ENCODE measurements at regions not wholly inside any gene's neighbourhood (a gene's known extent, or its start where the extent isn't known, plus 50 kb on each side); places are given as distances from the start of the nearest gene placed in this dataset.

DNA sequence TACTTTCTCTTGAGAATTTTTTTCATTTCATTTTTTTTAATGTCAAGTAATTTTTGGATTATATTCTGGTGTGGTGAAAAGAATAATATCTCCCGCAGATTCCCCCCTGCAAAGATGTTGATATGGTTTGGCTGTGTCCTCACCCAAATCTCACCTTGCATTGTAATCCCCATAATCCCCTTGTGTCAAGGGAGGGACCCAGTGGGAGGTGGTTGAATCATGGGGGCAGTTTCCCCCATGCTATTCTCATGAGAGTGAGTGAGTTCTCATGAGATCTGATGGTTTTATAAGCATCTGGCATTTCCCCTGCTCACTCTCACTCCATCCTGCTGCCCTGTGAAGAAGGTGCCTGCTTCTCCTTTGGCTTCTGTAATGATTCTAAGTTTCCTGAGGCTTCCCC, 58.7 kb upstream of the PMEPA1 start:
- TF ChIP-seq, protein P1, sequence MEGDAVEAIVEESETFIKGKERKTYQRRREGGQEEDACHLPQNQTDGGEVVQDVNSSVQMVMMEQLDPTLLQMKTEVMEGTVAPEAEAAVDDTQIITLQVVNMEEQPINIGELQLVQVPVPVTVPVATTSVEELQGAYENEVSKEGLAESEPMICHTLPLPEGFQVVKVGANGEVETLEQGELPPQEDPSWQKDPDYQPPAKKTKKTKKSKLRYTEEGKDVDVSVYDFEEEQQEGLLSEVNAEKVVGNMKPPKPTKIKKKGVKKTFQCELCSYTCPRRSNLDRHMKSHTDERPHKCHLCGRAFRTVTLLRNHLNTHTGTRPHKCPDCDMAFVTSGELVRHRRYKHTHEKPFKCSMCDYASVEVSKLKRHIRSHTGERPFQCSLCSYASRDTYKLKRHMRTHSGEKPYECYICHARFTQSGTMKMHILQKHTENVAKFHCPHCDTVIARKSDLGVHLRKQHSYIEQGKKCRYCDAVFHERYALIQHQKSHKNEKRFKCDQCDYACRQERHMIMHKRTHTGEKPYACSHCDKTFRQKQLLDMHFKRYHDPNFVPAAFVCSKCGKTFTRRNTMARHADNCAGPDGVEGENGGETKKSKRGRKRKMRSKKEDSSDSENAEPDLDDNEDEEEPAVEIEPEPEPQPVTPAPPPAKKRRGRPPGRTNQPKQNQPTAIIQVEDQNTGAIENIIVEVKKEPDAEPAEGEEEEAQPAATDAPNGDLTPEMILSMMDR (IDR thresholded peaks at IDR 0.05) = no peak
- TF ChIP-seq ZFX (IDR thresholded peaks at IDR 0.05; ENCODE audit: borderline replicate concordance) = no peak
- H3K27ac ChIP-seq = peak overlapping the region; percentile 97

DNA sequence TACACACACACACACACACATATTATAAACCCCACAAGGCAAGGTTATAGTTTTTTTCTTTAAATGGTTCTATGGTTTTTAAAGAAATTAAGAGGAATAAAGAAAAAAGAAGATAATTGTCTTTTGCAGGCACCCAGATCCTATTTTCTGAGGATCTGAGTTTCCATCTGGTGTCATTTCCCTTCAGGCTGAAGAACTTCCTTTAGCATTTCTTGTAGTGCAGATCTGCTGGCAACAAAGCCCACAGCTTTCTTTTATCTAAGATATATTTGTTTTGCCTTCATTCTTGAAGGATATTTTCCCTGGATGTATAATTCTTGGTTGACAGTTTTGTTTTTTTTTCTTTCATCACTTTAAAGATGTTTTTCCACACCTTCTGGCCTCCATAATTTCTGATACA, 57.6 kb upstream of the PMEPA1 start:
- TF ChIP-seq ZFX (IDR thresholded peaks at IDR 0.05; ENCODE audit: borderline replicate concordance) = no peak
- TF ChIP-seq, protein P1 (IDR thresholded peaks at IDR 0.05) = no peak
- H3K27ac ChIP-seq = peak overlapping the region; percentile 97

DNA sequence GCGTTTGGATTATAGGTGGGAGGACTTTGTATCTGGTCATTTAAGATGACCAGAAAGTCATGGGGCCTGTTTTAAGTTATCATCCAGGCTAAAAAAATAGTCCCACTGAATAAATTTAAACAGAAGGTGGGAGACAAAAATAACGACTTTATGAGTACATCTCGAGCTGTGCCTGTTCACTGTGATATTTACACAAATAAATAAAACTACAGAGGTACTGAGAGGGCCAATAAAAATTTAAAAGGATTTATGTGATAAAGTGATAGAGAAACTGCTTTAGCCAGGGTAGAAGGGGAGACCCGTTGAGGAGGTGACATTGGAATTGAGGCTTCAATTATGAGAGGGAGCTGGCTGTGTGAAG, 53.4 kb upstream of the PMEPA1 start:
- no peak for TF ChIP-seq ZFX (IDR thresholded peaks at IDR 0.05; ENCODE audit: borderline replicate concordance)
- TF ChIP-seq, protein P1 (IDR thresholded peaks at IDR 0.05) = no peak
- H3K27ac ChIP-seq = peak overlapping the region; percentile 97

DNA sequence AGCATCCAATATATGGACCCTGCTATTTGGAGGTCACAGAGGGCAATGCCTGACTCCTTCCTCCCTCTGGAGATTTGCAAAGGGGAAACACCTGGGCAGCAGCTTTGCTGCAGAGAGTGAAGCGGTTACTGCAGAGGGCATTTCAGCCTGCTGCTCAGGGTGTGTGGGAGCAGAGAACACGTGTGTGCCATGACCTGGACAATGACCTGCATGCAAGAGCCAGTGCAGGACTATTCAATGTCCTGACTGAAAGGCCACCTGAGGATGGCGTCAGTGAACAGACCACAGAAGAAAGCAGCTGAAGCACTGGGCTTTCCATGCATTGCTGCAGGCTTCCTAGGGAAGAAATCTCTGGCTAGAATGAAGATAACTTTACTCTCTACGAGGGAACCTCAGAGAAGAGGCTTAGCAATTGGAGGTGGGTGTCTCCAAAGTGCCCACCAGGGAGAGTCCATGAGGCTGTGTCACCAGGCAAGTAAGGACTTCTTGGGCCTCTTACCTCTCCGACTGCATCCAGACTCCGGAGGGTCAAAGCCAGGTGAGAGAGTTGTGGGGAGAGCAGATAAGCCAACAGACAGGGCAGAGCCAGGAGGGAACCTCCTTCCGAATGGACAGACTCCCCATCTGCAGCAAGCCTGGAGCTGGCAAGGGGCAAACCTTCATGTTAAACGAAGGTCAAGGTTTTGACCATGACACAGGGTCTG, 52.9 kb upstream of the PMEPA1 start:
- TF ChIP-seq ZFX (IDR thresholded peaks at IDR 0.05; ENCODE audit: borderline replicate concordance) = no peak
- TF ChIP-seq, protein P1 (IDR thresholded peaks at IDR 0.05) = no peak
- H3K27ac ChIP-seq = peak overlapping the region; percentile 97

DNA sequence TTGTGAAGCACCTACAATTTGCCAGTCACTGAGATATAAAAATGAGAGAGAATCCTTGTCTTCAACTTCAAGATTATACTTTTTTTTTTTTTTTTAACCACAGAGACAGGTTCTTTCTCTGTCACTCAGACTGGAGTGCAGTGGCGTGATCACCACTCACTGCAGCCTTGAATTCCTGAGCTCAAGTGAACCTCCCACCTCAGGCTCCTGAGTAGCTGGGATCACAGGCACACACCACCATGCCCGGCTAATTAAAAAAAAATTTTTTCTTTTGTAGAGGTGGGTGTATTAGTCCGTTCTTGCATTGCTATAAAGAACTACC, 51.6 kb upstream of the PMEPA1 start:
- peak overlapping the region; percentile 97 for H3K27ac ChIP-seq
- no peak for TF ChIP-seq ZFX (IDR thresholded peaks at IDR 0.05; ENCODE audit: borderline replicate concordance)
- TF ChIP-seq, protein P1 (IDR thresholded peaks at IDR 0.05) = no peak

DNA sequence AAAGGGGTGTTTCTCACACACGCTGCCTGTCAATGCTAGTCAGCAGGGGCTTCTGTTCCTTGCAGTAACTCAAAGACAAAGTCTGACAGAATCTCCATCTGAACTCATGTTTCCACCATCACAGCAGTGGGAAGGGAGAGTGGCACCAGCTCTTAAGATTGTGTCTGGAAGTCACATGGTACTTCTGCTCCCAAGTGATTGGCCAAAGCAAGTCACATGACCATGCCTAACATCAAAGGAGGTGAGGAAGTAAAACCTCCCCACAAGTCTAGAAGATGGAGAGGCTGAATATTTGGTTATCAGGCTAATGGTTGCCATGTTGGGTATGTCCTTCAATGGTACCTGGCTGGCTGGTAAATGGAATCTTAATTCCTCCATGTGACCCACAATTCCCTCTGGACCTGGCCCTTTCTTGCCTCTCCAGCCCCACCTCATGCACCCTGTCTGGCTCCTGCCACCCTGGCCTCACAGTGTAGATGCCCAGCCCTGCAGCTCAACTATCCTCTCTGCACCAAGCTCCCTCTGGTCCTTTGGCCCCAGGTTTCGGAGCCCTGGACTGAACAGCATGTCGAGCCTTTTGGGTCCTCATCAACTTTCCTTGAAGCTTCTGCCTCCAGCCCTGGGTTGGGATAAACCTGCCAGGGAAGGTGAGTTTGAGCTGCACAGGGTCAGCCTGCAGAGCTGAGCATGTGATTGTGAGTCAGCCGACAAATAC, 51.0 kb upstream of the PMEPA1 start:
- peak overlapping the region; percentile 97 for H3K27ac ChIP-seq
- no peak for TF ChIP-seq ZFX (IDR thresholded peaks at IDR 0.05; ENCODE audit: borderline replicate concordance)
- TF ChIP-seq, protein P1 (IDR thresholded peaks at IDR 0.05) = no peak

DNA sequence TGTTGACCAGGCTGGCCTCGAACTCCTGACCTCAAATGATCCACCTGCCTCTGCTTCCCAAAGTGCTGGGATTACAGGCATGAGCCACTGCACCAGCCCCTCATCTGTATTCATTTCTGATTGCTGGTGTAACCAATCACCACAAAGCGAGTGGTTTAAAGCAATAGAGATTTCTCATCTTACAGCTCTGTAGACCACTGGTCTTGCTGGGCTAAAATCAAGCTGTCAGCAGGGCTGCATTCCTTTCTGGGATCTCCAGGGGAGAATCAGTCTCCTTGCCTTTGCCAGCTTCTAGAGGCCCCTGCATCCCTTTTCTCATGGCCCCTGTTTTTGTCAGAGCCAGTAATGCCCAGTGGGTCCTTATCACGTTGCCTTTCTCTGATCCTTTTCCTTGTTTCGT, 49.9 kb upstream of the PMEPA1 start:
- TF ChIP-seq ZFX (IDR thresholded peaks at IDR 0.05; ENCODE audit: borderline replicate concordance) = no peak
- TF ChIP-seq, protein P1 (IDR thresholded peaks at IDR 0.05) = no peak
- peak overlapping the region; percentile 97 for H3K27ac ChIP-seq

All from 22Rv1 (cell line).